ENCODE measurements at regions not wholly inside any gene's neighbourhood (a gene's known extent, or its start where the extent isn't known, plus 50 kb on each side); places are given as distances from the start of the nearest gene placed in this dataset.

- TF ChIP-seq POLR2A (IDR thresholded peaks at IDR 0.05; ENCODE audit: low read depth, low read length) (no peak), TAF1 (IDR thresholded peaks at IDR 0.05; ENCODE audit: borderline replicate concordance, low read depth, low read length) (no peak)
Measured at GRCh38 chr1:221066351-221067001, 187.2 kb downstream of the HLX start.
